Panc1 (cell line): ENCODE measurements at regions not wholly inside any gene's neighbourhood (a gene's known extent, or its start where the extent isn't known, plus 50 kb on each side); places are given as distances from the start of the nearest gene placed in this dataset.

ENCODE experiments used
- ATAC-seq: fragments of 200-7000 bp; cut with Tn5 transposase; 2 replicates; pipeline ENCODE4 v1.9.1; 2020; ENCODE audit warnings: mild to moderate bottlenecking, moderate library complexity
- BruUV-seq: library from RNA; stranded (reverse); fragments of 400-500 nt; replicated peaks from 2 replicates; lab custom pipeline; 2021; lab: Mats Ljungman, UMichigan
- CTCF ChIA-PET: fragments of 300-600 bp; sonication (Branson Sonifier 250); formaldehyde crosslinking; loops from one replicate; lab custom pipeline; 2022; ENCODE audit warnings: antibody characterized with exemption; lab: Charles Lee
- POLR2A ChIA-PET: fragments of 300-600 bp; sonication (Branson Sonifier 250); formaldehyde crosslinking; loops from one replicate; lab custom pipeline; 2022; ENCODE audit warnings: antibody characterized with exemption; lab: Charles Lee
- DNase-seq: peaks from one replicate; pipeline ENCODE4 v3.0.0-alpha.2; 2010; ENCODE audit warnings: low read depth, low spot score
- H3K27ac ChIP-seq: 2 replicates; pipeline ENCODE4 v1.5.1; 2011; ENCODE audit warnings: mild to moderate bottlenecking, low read length, inconsistent platforms
- H3K27me3 ChIP-seq: fragments of 200-500 bp; sonication (Bioruptor generic); 2 replicates; pipeline ENCODE4 v1.6.0; 2014; ENCODE audit warnings: low read length, inconsistent platforms; ENCODE audit not compliant: control insufficient read depth, insufficient read depth
- H3K36me3 ChIP-seq: fragments of 200-500 bp; sonication (Bioruptor generic); 2 replicates; pipeline ENCODE4 v1.5.1; 2014; ENCODE audit warnings: inconsistent platforms, mild to moderate bottlenecking, low read length, moderate library complexity; ENCODE audit not compliant: control insufficient read depth, insufficient read depth
- H3K4me1 ChIP-seq: 2 replicates; pipeline ENCODE4 v1.5.1; 2011; ENCODE audit warnings: inconsistent platforms, mild to moderate bottlenecking, low read length, moderate library complexity; ENCODE audit not compliant: control insufficient read depth, insufficient read depth
- H3K4me3 ChIP-seq, 2 experiments: 2 replicates each; pipeline ENCODE4 v1.5.1; 2011 to 2012; ENCODE audit warnings: low read depth in 2 of 2, low read length in 2 of 2, mild to moderate bottlenecking in 2 of 2, inconsistent platforms in 1 of 2, moderate library complexity in 1 of 2
- H3K9me3 ChIP-seq: fragments of 200-500 bp; sonication (Bioruptor generic); 2 replicates; pipeline ENCODE4 v1.5.1; 2014; ENCODE audit warnings: low read depth, mild to moderate bottlenecking, inconsistent platforms, low read length, moderate library complexity; ENCODE audit not compliant: control insufficient read depth, insufficient read depth
- CTCF ChIP-seq: fragments of 450-650 bp; IDR thresholded peaks from 2 replicates; pipeline ENCODE4 v1.5.1; 2017; ENCODE audit warnings: mild to moderate bottlenecking
- POLR2AphosphoS5 ChIP-seq: IDR thresholded peaks from 2 replicates; pipeline ENCODE4 v1.6.1; 2012; ENCODE audit warnings: mild to moderate bottlenecking, low read depth, low read length, moderate library complexity
- REST ChIP-seq, 2 experiments: IDR thresholded peaks; 2 replicates each; pipeline ENCODE4 v1.6.1; 2011 to 2012; ENCODE audit warnings: low read depth in 2 of 2, control low read depth in 1 of 2, low read length in 1 of 2, mild to moderate bottlenecking in 1 of 2, moderate library complexity in 1 of 2; ENCODE audit not compliant: insufficient read depth in 1 of 2
- SIN3A ChIP-seq: IDR thresholded peaks from 2 replicates; pipeline ENCODE4 v1.6.1; 2012; ENCODE audit warnings: low read depth, mild to moderate bottlenecking, low read length, moderate library complexity, borderline replicate concordance; ENCODE audit not compliant: insufficient read depth
- TCF7L2 ChIP-seq: IDR thresholded peaks from 2 replicates; pipeline ENCODE4 v1.6.1; 2011; ENCODE audit warnings: mild to moderate bottlenecking, low read depth, low read length, inconsistent platforms
- in situ Hi-C: cut with HindIII; loops from 2 replicates; pipeline ENCODE4 v1.10.0; 2016; ENCODE audit warnings: low sequenced_read_pairs, low pct_unique_long_range_greater_than_20kb
- intact Hi-C: fragments of 100-400 bp; cut with micrococcal nuclease; formaldehyde crosslinking; loops from one replicate; pipeline ENCODE4 v1.10.0; 2022; ENCODE audit not compliant: unreplicated experiment

- POLR2A ChIA-PET = no interaction called here
- Histone ChIP-seq H3K36me3 (no peaks in the 10 kb centered on the region), H3K27me3 (no peaks in the 10 kb centered on the region), H3K4me3 (no peak overlapping the region), H3K27ac (no peak overlapping the region), H3K9me3 (no peaks in the 10 kb centered on the region), H3K4me1 (no peaks in the 10 kb centered on the region)
- TF ChIP-seq TCF7L2 (no peak), POLR2AphosphoS5 (no peak)
- CTCF ChIA-PET = no interaction called here
- BruUV-seq = no TSS peak
- intact Hi-C loops (no loop called here), in situ Hi-C loops (no loop called here)
- ATAC-seq (no peak), DNase-seq (no peak)
Measured at GRCh38 chr3:74302281-74302680, 312.2 kb downstream of the CNTN3 start.

- intact Hi-C loops (no loop called here), in situ Hi-C loops (no loop called here)
- Histone ChIP-seq H3K27ac (no peak overlapping the region), H3K4me1 (no peaks in the 10 kb centered on the region), H3K36me3 (no peaks in the 10 kb centered on the region), H3K4me3 (no peak overlapping the region), H3K27me3 (no peaks in the 10 kb centered on the region), H3K9me3 (no peaks in the 10 kb centered on the region)
- CTCF ChIA-PET = no interaction called here
- no peak for DNase-seq
- ATAC-seq = no peak
- BruUV-seq = no TSS peak
- POLR2A ChIA-PET = no interaction called here
- TF ChIP-seq TCF7L2 = no peak
- no peak for TF ChIP-seq POLR2AphosphoS5
- TF ChIP-seq REST (IDR thresholded peaks at IDR 0.05; ENCODE audit: insufficient read depth in 1 of 2, low read depth in 2 of 2, low read length in 1 of 2) = no peak
- no peak for TF ChIP-seq CTCF
- no peak for TF ChIP-seq SIN3A
Measured at GRCh38 chr3:74301056-74301455, 313.4 kb downstream of the CNTN3 start.

GRCh38 chr3:74295479-74295878, 319.0 kb downstream of the CNTN3 start:
- no peaks in the 10 kb centered on the region for H3K4me1 ChIP-seq
- ChIA-PET POLR2A (no interaction called here), CTCF (no interaction called here)
- DNase-seq = no peak
- H3K9me3 ChIP-seq = no peaks in the 10 kb centered on the region
- no peak for ATAC-seq
- H3K27ac ChIP-seq = no peak overlapping the region
- in situ Hi-C loops = no loop called here
- BruUV-seq = no TSS peak
- H3K36me3 ChIP-seq = no peaks in the 10 kb centered on the region
- no peak for TF ChIP-seq REST (IDR thresholded peaks at IDR 0.05; ENCODE audit: insufficient read depth in 1 of 2, low read depth in 2 of 2, low read length in 1 of 2)
- no peak for TF ChIP-seq CTCF
- no peak for TF ChIP-seq TCF7L2
- no peak for TF ChIP-seq SIN3A
- TF ChIP-seq POLR2AphosphoS5 = no peak
- H3K4me3 ChIP-seq = no peak overlapping the region
- no peaks in the 10 kb centered on the region for H3K27me3 ChIP-seq
- intact Hi-C loops = no loop called here
